ENCODE measurements at regions not wholly inside any gene's neighbourhood (a gene's known extent, or its start where the extent isn't known, plus 50 kb on each side); places are given as distances from the start of the nearest gene placed in this dataset.

GRCh38 chr7:17467386-17467945, 169.0 kb downstream of the AHR start:
- no peaks in the 10 kb centered on the region for H3K9me3 ChIP-seq
- no peaks in the 10 kb centered on the region for H3K36me3 ChIP-seq
- ATAC-seq (ENCODE audit: insufficient number of reproducible peaks, low FRiP score, low read depth) = no peak
- no peak overlapping the region for H3K4me3 ChIP-seq
- no peaks in the 10 kb centered on the region for H3K4me1 ChIP-seq (ENCODE audit: control insufficient read depth in 1 of 2, low read depth in 2 of 2)
- no peak for DNase-seq (ENCODE audit: low spot score)
- H3K27ac ChIP-seq = no peak overlapping the region
- no peaks in the 10 kb centered on the region for H3K27me3 ChIP-seq (replicated peaks; ENCODE audit: insufficient read depth)
- no peak for TF ChIP-seq CTCF (IDR thresholded peaks at IDR 0.05)

GRCh38 chr7:17471325-17471724, 172.9 kb downstream of the AHR start:
- Histone ChIP-seq H3K27ac (no peak overlapping the region), H3K36me3 (no peaks in the 10 kb centered on the region), H3K4me3 (no peak overlapping the region), H3K9me3 (no peaks in the 10 kb centered on the region), H3K27me3 (replicated peaks; ENCODE audit: insufficient read depth) (no peaks in the 10 kb centered on the region), H3K4me1 (ENCODE audit: control insufficient read depth in 1 of 2, low read depth in 2 of 2) (no peaks in the 10 kb centered on the region)
- TF ChIP-seq CTCF (IDR thresholded peaks at IDR 0.05) = no peak
- ATAC-seq (ENCODE audit: insufficient number of reproducible peaks, low FRiP score, low read depth) (no peak), DNase-seq (ENCODE audit: low spot score) (no peak)

DNA sequence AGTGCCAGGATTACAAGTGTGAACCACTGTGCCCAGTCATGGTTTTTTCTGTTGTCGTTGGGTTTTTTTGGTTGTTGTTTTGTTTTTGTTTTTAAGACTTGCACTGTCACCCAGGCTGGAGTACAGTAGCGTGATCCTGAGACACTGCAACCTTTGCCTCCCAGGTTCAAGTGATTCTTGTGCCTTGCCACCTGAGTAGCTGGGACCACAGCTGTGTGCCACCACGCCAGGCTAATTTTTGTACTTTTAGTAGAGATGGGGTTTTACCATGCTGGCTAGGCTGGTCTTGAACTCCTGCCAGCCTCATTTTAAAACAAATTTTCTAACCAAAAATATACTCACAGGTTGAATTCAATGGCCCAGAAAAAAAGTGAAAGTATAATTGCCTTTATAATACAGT, 174.1 kb downstream of the AHR start:
- H3K4me1 ChIP-seq (ENCODE audit: control insufficient read depth in 1 of 2, low read depth in 2 of 2) = no peaks in the 10 kb centered on the region
- ATAC-seq (ENCODE audit: insufficient number of reproducible peaks, low FRiP score, low read depth) = no peak
- H3K27me3 ChIP-seq (replicated peaks; ENCODE audit: insufficient read depth) = no peaks in the 10 kb centered on the region
- TF ChIP-seq CTCF (IDR thresholded peaks at IDR 0.05) = no peak
- H3K4me3 ChIP-seq = no peak overlapping the region
- no peaks in the 10 kb centered on the region for H3K9me3 ChIP-seq
- no peak for DNase-seq (ENCODE audit: low spot score)
- no peaks in the 10 kb centered on the region for H3K36me3 ChIP-seq
- H3K27ac ChIP-seq = no peak overlapping the region

- Histone ChIP-seq H3K27me3 (replicated peaks; ENCODE audit: insufficient read depth) (no peaks in the 10 kb centered on the region), H3K4me3 (no peak overlapping the region), H3K9me3 (no peaks in the 10 kb centered on the region), H3K36me3 (no peaks in the 10 kb centered on the region), H3K27ac (no peak overlapping the region), H3K4me1 (ENCODE audit: control insufficient read depth in 1 of 2, low read depth in 2 of 2) (no peaks in the 10 kb centered on the region)
- DNase-seq (ENCODE audit: low spot score) (no peak), ATAC-seq (ENCODE audit: insufficient number of reproducible peaks, low FRiP score, low read depth) (no peak)
- TF ChIP-seq CTCF (IDR thresholded peaks at IDR 0.05) = no peak
Measured at GRCh38 chr7:17472939-17473338, 174.5 kb downstream of the AHR start.

GRCh38 chr7:17474724-17475344, 176.4 kb downstream of the AHR start:
- no peak overlapping the region for H3K4me3 ChIP-seq
- DNase-seq (ENCODE audit: low spot score) (no peak), ATAC-seq (ENCODE audit: insufficient number of reproducible peaks, low FRiP score, low read depth) (no peak)
- no peaks in the 10 kb centered on the region for H3K4me1 ChIP-seq (ENCODE audit: control insufficient read depth in 1 of 2, low read depth in 2 of 2)
- H3K27me3 ChIP-seq (replicated peaks; ENCODE audit: insufficient read depth) = no peaks in the 10 kb centered on the region
- TF ChIP-seq CTCF (IDR thresholded peaks at IDR 0.05) = no peak
- no peak overlapping the region for H3K27ac ChIP-seq
- no peaks in the 10 kb centered on the region for H3K36me3 ChIP-seq
- H3K9me3 ChIP-seq = no peaks in the 10 kb centered on the region
